MM.1S (cell line): ENCODE measurements at regions not wholly inside any gene's neighbourhood (a gene's known extent, or its start where the extent isn't known, plus 50 kb on each side); places are given as distances from the start of the nearest gene placed in this dataset.

Source experiments
- EZH2phosphoT487 ChIP-seq: fragments of 300-600 bp; sonication (generic); IDR thresholded peaks from 2 replicates; pipeline ENCODE4 v1.6.1; 2018; ENCODE audit warnings: antibody characterized with exemption, low read length
- TF ChIP-seq, protein P1 (sequence below): fragments of 300-600 bp; sonication (generic); IDR thresholded peaks from 2 replicates; pipeline ENCODE4 v1.5.1; 2016; ENCODE audit warnings: antibody characterized with exemption, low read length, mixed read lengths

DNA sequence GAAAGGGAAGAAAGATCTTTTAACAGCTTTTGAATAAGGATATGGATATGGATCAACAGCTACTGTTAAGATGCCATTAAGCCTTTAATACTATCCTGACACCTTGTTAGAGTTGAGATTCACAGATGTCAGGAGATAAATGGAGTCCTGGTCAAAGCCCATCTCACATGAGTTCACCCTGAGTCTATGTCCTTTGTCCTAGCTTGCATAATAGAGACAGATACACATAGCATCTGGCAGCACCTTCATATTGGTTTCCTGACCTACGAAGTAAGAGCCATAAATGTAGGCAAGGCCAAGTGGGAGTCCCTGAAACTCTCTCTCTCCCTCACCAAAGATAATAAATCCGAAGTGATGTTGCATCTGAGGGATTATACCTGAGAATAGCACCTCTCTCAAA lies 79.1 kb upstream of the F13A1 start:
- TF ChIP-seq, protein P1, sequence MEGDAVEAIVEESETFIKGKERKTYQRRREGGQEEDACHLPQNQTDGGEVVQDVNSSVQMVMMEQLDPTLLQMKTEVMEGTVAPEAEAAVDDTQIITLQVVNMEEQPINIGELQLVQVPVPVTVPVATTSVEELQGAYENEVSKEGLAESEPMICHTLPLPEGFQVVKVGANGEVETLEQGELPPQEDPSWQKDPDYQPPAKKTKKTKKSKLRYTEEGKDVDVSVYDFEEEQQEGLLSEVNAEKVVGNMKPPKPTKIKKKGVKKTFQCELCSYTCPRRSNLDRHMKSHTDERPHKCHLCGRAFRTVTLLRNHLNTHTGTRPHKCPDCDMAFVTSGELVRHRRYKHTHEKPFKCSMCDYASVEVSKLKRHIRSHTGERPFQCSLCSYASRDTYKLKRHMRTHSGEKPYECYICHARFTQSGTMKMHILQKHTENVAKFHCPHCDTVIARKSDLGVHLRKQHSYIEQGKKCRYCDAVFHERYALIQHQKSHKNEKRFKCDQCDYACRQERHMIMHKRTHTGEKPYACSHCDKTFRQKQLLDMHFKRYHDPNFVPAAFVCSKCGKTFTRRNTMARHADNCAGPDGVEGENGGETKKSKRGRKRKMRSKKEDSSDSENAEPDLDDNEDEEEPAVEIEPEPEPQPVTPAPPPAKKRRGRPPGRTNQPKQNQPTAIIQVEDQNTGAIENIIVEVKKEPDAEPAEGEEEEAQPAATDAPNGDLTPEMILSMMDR = no peak
- TF ChIP-seq EZH2phosphoT487 = no peak
